Common myeloid progenitor, CD34-positive (primary cell): ENCODE measurements at regions not wholly inside any gene's neighbourhood (a gene's known extent, or its start where the extent isn't known, plus 50 kb on each side); places are given as distances from the start of the nearest gene placed in this dataset.

ENCODE experiments used
- CTCF ChIA-PET: fragments of 350-600 bp; sonication (Branson Sonifier 250); formaldehyde crosslinking; loops from one replicate; lab custom pipeline; 2021; ENCODE audit warnings: antibody characterized with exemption; lab: Charles Lee
- POLR2A ChIA-PET: fragments of 350-600 bp; sonication (Branson Sonifier 250); formaldehyde crosslinking; loops from one replicate; lab custom pipeline; 2021; ENCODE audit warnings: antibody characterized with exemption; lab: Charles Lee
- DNase-seq, 3 donors: peaks; one replicate each; pipeline versions ENCODE4 v3.0.0 to v3.0.0-alpha.2; 2013
- H3K27ac ChIP-seq, 2 experiments: 1 replicate in 1 of 2; 2 replicates in 1 of 2; pipeline ENCODE4 v1.7.0; 2013; ENCODE audit warnings: inconsistent platforms in 2 of 2, low read length in 2 of 2, mild to moderate bottlenecking in 2 of 2, low read depth in 1 of 2, moderate library complexity in 1 of 2; ENCODE audit not compliant: severe bottlenecking in 2 of 2, insufficient read depth in 1 of 2, poor library complexity in 1 of 2
- H3K27me3 ChIP-seq, 5 experiments: replicated peaks in 2 of 5; 1 replicate in 3 of 5; 2 replicates in 2 of 5; pipeline versions ENCODE4 v1.6.1 to v1.7.0; 2013; ENCODE audit warnings: low read length in 4 of 5, mild to moderate bottlenecking in 2 of 5, moderate library complexity in 2 of 5, inconsistent platforms in 1 of 5; ENCODE audit not compliant: insufficient read depth in 5 of 5, control insufficient read depth in 4 of 5
- H3K36me3 ChIP-seq, 4 experiments: 1 replicate in 2 of 4; 2 replicates in 2 of 4; pipeline versions ENCODE4 v1.6.1 to v1.7.0; 2013; ENCODE audit warnings: low read length in 3 of 4, control low read depth in 1 of 4, mild to moderate bottlenecking in 1 of 4; ENCODE audit not compliant: control insufficient read depth in 4 of 4, insufficient read depth in 4 of 4
- H3K4me1 ChIP-seq, 4 experiments: 1 replicate in 3 of 4; 2 replicates in 1 of 4; pipeline versions ENCODE4 v1.6.1 to v1.7.1; 2013; ENCODE audit warnings: low read length in 3 of 4, mild to moderate bottlenecking in 3 of 4, control low read depth in 1 of 4, inconsistent platforms in 1 of 4, moderate library complexity in 1 of 4; ENCODE audit not compliant: control insufficient read depth in 4 of 4, insufficient read depth in 4 of 4; ENCODE audit errors: control extremely low read depth in 1 of 4
- H3K4me3 ChIP-seq, 7 experiments: 1 replicate in 4 of 7; 2 replicates in 3 of 7; pipeline versions ENCODE4 v1.5.1 to v1.7.0; 2013; ENCODE audit warnings: mild to moderate bottlenecking in 7 of 7, low read length in 6 of 7, moderate library complexity in 6 of 7, inconsistent platforms in 2 of 7, low read depth in 2 of 7, control low read depth in 1 of 7; ENCODE audit not compliant: insufficient read depth in 4 of 7, control insufficient read depth in 1 of 7; ENCODE audit errors: extremely low read depth in 1 of 7
- H3K9me3 ChIP-seq, 5 experiments: 1 replicate in 4 of 5; 2 replicates in 1 of 5; pipeline versions ENCODE4 v1.6.1 to v1.7.1; 2013; ENCODE audit warnings: low read length in 4 of 5, mild to moderate bottlenecking in 2 of 5, inconsistent platforms in 1 of 5, low read depth in 1 of 5, moderate library complexity in 1 of 5; ENCODE audit not compliant: control insufficient read depth in 4 of 5, insufficient read depth in 2 of 5; ENCODE audit errors: control extremely low read depth in 1 of 5
- WGBS: methylation state at CpG from one replicate; pipeline ENCODE4 v1.1.5; 2013; ENCODE audit not compliant: insufficient coverage; 5-methylcytosine and 5-hydroxymethylcytosine counted together

GRCh38 chr20:55266361-55266760 lies 739.0 kb downstream of the CBLN4 start:
- H3K4me1 ChIP-seq: no peaks in the 10 kb centered on the region
- ChIA-PET POLR2A (no interaction called here), CTCF (interaction anchor here (0.7 kb wide), 1 partner anchor 9 kb away, joined by 3 read pairs; no protein-coding TSS in a partner anchor)
- no CpG with 5 or more reads among the region's 1 CpG for WGBS
- H3K9me3 ChIP-seq: no peaks in the 10 kb centered on the region
- no peak overlapping the region for H3K27ac ChIP-seq
- H3K27me3 ChIP-seq: no peaks in the 10 kb centered on the region
- no peak for DNase-seq
- H3K4me3 ChIP-seq: no peak overlapping the region
- H3K36me3 ChIP-seq: no peaks in the 10 kb centered on the region

GRCh38 chr20:55264703-55265239 lies 740.5 kb downstream of the CBLN4 start:
- no peak for DNase-seq
- CTCF ChIA-PET: interaction anchor here (1.0 kb wide), 1 partner anchor 10 kb away, joined by 3 read pairs; no protein-coding TSS in a partner anchor
- Histone ChIP-seq H3K36me3 (no peaks in the 10 kb centered on the region), H3K9me3 (no peaks in the 10 kb centered on the region), H3K27ac (no peak overlapping the region), H3K27me3 (no peaks in the 10 kb centered on the region), H3K4me3 (no peak overlapping the region), H3K4me1 (no peaks in the 10 kb centered on the region)
- POLR2A ChIA-PET: no interaction called here
- 85% methylated on average over 2 of the region's 2 CpGs for WGBS

DNA sequence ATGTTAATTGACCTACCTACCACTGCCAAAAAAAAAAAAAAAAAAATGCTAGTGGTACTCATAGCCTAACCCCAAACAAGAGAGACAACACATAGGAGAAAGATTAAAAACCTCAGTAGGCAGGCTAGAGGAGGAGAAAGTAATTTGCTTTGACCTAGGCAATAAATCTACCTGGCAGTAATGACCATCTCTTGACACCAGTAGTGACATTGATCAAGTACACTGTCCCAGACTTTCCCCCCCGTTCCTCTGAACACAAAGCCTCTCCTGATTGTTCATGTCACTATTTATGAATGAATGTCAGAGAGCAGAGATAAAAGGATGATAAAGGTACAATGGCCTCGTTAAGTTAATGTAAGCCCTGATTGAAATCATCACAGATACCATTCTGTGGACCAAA lies 746.8 kb downstream of the CBLN4 start:
- ChIA-PET POLR2A (no interaction called here), CTCF (no interaction called here)
- Histone ChIP-seq H3K27me3 (no peaks in the 10 kb centered on the region), H3K9me3 (no peaks in the 10 kb centered on the region), H3K4me1 (no peaks in the 10 kb centered on the region), H3K27ac (no peak overlapping the region), H3K36me3 (no peaks in the 10 kb centered on the region), H3K4me3 (no peak overlapping the region)
- no peak for DNase-seq
- 100% methylated on average over 1 of the region's 2 CpGs for WGBS

GRCh38 chr20:55255016-55255415 lies 750.3 kb downstream of the CBLN4 start:
- H3K4me1 ChIP-seq: no peaks in the 10 kb centered on the region
- H3K36me3 ChIP-seq: no peaks in the 10 kb centered on the region
- peaks cover 0 to 3% (median 0%) of the 10 kb centered on the region in 5 experiments for H3K9me3 ChIP-seq
- CTCF ChIA-PET: interaction anchor here (0.8 kb wide), 1 partner anchor 10 kb away, joined by 3 read pairs; no protein-coding TSS in a partner anchor
- no peak overlapping the region for H3K4me3 ChIP-seq
- H3K27ac ChIP-seq: no peak overlapping the region
- POLR2A ChIA-PET: no interaction called here
- WGBS: 100% methylated on average over 3 of the region's 6 CpGs
- no peak for DNase-seq
- H3K27me3 ChIP-seq: no peaks in the 10 kb centered on the region

DNA sequence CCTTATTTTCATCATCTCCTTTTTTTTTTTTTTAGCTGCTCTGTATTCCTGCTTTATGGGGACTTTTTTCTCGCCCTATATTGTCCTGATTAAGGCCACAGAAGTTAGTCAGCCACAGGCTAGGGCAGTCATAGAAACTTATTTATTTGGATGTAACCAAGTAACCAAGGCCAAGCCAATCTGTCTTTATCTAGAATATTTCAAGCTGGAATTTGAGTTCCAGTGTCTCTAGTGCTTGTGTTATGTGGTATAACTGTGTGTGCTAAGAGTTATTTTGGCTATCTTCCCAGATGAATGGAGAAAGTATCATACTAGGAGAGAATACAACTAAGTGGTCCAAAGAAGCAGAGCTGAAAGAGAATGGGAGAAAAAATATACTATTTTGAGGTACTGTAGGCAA lies 751.5 kb downstream of the CBLN4 start:
- Histone ChIP-seq H3K9me3 (peaks cover 0 to 3% (median 0%) of the 10 kb centered on the region in 5 experiments), H3K27ac (no peak overlapping the region), H3K4me3 (no peak overlapping the region), H3K4me1 (no peaks in the 10 kb centered on the region), H3K27me3 (no peaks in the 10 kb centered on the region), H3K36me3 (no peaks in the 10 kb centered on the region)
- POLR2A ChIA-PET: no interaction called here
- WGBS: 71% methylated on average over 1 of the region's 1 CpG
- CTCF ChIA-PET: no interaction called here
- DNase-seq: no peak

GRCh38 chr20:55252521-55252920 lies 752.8 kb downstream of the CBLN4 start:
- Histone ChIP-seq H3K9me3 (peaks cover 0 to 3% (median 0%) of the 10 kb centered on the region in 5 experiments), H3K36me3 (no peaks in the 10 kb centered on the region), H3K4me1 (no peaks in the 10 kb centered on the region), H3K27ac (no peak overlapping the region), H3K4me3 (no peak overlapping the region), H3K27me3 (no peaks in the 10 kb centered on the region)
- CTCF ChIA-PET: no interaction called here
- POLR2A ChIA-PET: no interaction called here
- DNase-seq: no peak
- WGBS: 63% methylated on average over 1 of the region's 5 CpGs

GRCh38 chr20:55251170-55251569 lies 754.1 kb downstream of the CBLN4 start:
- Histone ChIP-seq H3K27me3 (no peaks in the 10 kb centered on the region), H3K4me3 (no peak overlapping the region), H3K4me1 (no peaks in the 10 kb centered on the region), H3K27ac (no peak overlapping the region), H3K9me3 (peaks cover 0 to 3% (median 0%) of the 10 kb centered on the region in 5 experiments), H3K36me3 (no peaks in the 10 kb centered on the region)
- 100% methylated on average over 12 of the region's 22 CpGs for WGBS
- no peak for DNase-seq
- CTCF ChIA-PET: no interaction called here
- POLR2A ChIA-PET: no interaction called here
